K562 (cell line): ENCODE measurements at regions not wholly inside any gene's neighbourhood (a gene's known extent, or its start where the extent isn't known, plus 50 kb on each side); places are given as distances from the start of the nearest gene placed in this dataset.

ENCODE experiments used
- ATAC-seq: fragments of 200-7000 bp; cut with Tn5 transposase; 3 replicates; pipeline ENCODE4 v1.9.1; 2020; ENCODE audit warnings: moderate library complexity
- BruUV-seq: library from RNA; stranded (reverse); fragments of 400-500 nt; replicated peaks from 2 replicates; lab custom pipeline; 2021; lab: Mats Ljungman, UMichigan
- CTCF ChIA-PET: fragments of 300-600 bp; formaldehyde crosslinking; extraction: SDS; loops from one replicate; lab custom pipeline; 2021; ENCODE audit warnings: low intra/inter-chr PET ratio; lab: Yijun Ruan, JAX
- POLR2A ChIA-PET: fragments of 300-600, 350-650 bp; sonication (Branson Sonifier 250); formaldehyde crosslinking; extraction: SDS; loops from one replicate; lab custom pipeline; 2021; ENCODE audit warnings: antibody characterized with exemption, inconsistent platforms; lab: Yijun Ruan, JAX
- DNase-seq, 4 experiments: peaks; one replicate each; pipeline versions ENCODE4 v3.0.0 to v3.0.0-alpha.2; 2011 to 2018; ENCODE audit warnings: low spot score in 3 of 4, mixed read lengths in 3 of 4; ENCODE audit errors: extremely low read depth in 1 of 4
- FAIRE-seq: peaks from 2 replicates; lab custom pipeline; 2011; peaks lifted over from hg19 to GRCh38; lab: Jason Lieb, UNC
- H2AFZ ChIP-seq: 2 replicates; pipeline ENCODE4 v1.6.0; 2011; ENCODE audit warnings: low read depth, low read length, control low read depth, inconsistent platforms
- H3K27ac ChIP-seq: fragments of 200-600 bp; 3 replicates; pipeline ENCODE4 v1.8.0; 2011; ENCODE audit warnings: low read depth, mild to moderate bottlenecking, control low read depth, inconsistent platforms, low read length, moderate library complexity, mixed read lengths; ENCODE audit errors: extremely low read depth
- H3K27me3 ChIP-seq, 2 experiments: fragments of 300-600 bp in 1 of 2; 2 replicates in 1 of 2; 3 replicates in 1 of 2; pipeline versions ENCODE4 v1.6.0 to v1.8.0; 2011; ENCODE audit warnings: inconsistent platforms in 2 of 2, low read length in 2 of 2, mild to moderate bottlenecking in 1 of 2, mixed read lengths in 1 of 2, moderate library complexity in 1 of 2; ENCODE audit not compliant: control insufficient read depth in 2 of 2, insufficient read depth in 2 of 2
- H3K36me3 ChIP-seq: fragments of 300-600 bp; 3 replicates; pipeline ENCODE4 v1.8.0; 2011; ENCODE audit warnings: mild to moderate bottlenecking, low read length, inconsistent platforms; ENCODE audit not compliant: control insufficient read depth, insufficient read depth
- H3K4me1 ChIP-seq, 2 experiments: fragments of 200-600 bp in 1 of 2; replicated peaks in 1 of 2; 2 replicates in 1 of 2; 3 replicates in 1 of 2; pipeline versions ENCODE4 v1.5.1 to v1.8.0; 2011; ENCODE audit warnings: inconsistent platforms in 2 of 2, low read length in 2 of 2, mild to moderate bottlenecking in 1 of 2, mixed read lengths in 1 of 2, moderate library complexity in 1 of 2; ENCODE audit not compliant: control insufficient read depth in 2 of 2, insufficient read depth in 2 of 2
- H3K4me2 ChIP-seq: 2 replicates; pipeline ENCODE4 v1.6.1; 2011; ENCODE audit warnings: low read length, control low read depth, inconsistent platforms, mixed read lengths; ENCODE audit not compliant: insufficient read depth
- H3K4me3 ChIP-seq: fragments of 200-600 bp; sonication (generic), shearing (Covaris generic); 2 replicates; pipeline ENCODE4 v1.5.1; 2016; ENCODE audit warnings: control low read depth, inconsistent platforms
- H3K79me2 ChIP-seq: fragments of 200-600 bp; 3 replicates; pipeline ENCODE4 v1.8.0; 2011; ENCODE audit warnings: low read length, inconsistent platforms; ENCODE audit not compliant: control insufficient read depth, insufficient read depth
- H3K9ac ChIP-seq, 2 experiments: 2 replicates each; pipeline versions ENCODE4 v1.6.0 to v1.6.1; 2011; ENCODE audit warnings: low read depth in 2 of 2, low read length in 2 of 2, control low read depth in 1 of 2, inconsistent platforms in 1 of 2, mild to moderate bottlenecking in 1 of 2, mixed read lengths in 1 of 2; ENCODE audit not compliant: insufficient read depth in 1 of 2
- H3K9me1 ChIP-seq: one replicate; pipeline ENCODE4 v1.6.0; 2011; ENCODE audit warnings: inconsistent platforms, mild to moderate bottlenecking, low read length, moderate library complexity; ENCODE audit not compliant: control insufficient read depth, insufficient read depth
- H3K9me3 ChIP-seq: replicated peaks from 2 replicates; pipeline ENCODE4 v1.5.1; 2011; ENCODE audit warnings: low read depth, low read length, inconsistent platforms; ENCODE audit not compliant: control insufficient read depth, insufficient read depth
- H4K20me1 ChIP-seq: replicated peaks from 2 replicates; pipeline ENCODE4 v1.6.1; 2011; ENCODE audit warnings: low read length, inconsistent platforms, mixed read lengths; ENCODE audit not compliant: control insufficient read depth, insufficient read depth
- EGR1 ChIP-seq: fragments of 450-650 bp; conservative IDR thresholded peaks from 2 replicates; pipeline ENCODE4 v1.6.1; 2017; ENCODE audit warnings: mild to moderate bottlenecking
- HNRNPLL ChIP-seq: fragments of 200-400 bp; formaldehyde crosslinking; IDR thresholded peaks from 2 replicates; pipeline ENCODE4 v1.6.1; 2017; ENCODE audit warnings: low read length, low read depth, mild to moderate bottlenecking; ENCODE audit not compliant: poor library complexity, severe bottlenecking
- KLF16 ChIP-seq: IDR thresholded peaks from 2 replicates; pipeline ENCODE4 v1.6.1; 2016; ENCODE audit warnings: antibody characterized with exemption
- MCM2 ChIP-seq: fragments of 450-650 bp; IDR thresholded peaks from 2 replicates; pipeline ENCODE4 v1.6.1; 2017; ENCODE audit warnings: low read depth, mild to moderate bottlenecking
- NCOR1 ChIP-seq: fragments of 450-650 bp; IDR thresholded peaks from 2 replicates; pipeline ENCODE4 v1.6.1; 2016; ENCODE audit warnings: mild to moderate bottlenecking, moderate library complexity
- RFX5 ChIP-seq: IDR thresholded peaks from 2 replicates; pipeline ENCODE4 v1.6.1; 2011; ENCODE audit warnings: low read depth, mild to moderate bottlenecking, improper control_type of control experiment, low read length
- RHOXF2B ChIP-seq: fragments of 250-450 bp; sonication (Bioruptor Pico); conservative IDR thresholded peaks from 2 replicates; pipeline ENCODE4 v1.5.1; 2021
- SMAD1 ChIP-seq: fragments of 150-350 bp; IDR thresholded peaks from 2 replicates; pipeline ENCODE4 v1.6.1; 2014; ENCODE audit warnings: low read length, low read depth; ENCODE audit not compliant: partially characterized antibody
- SRSF1 ChIP-seq: fragments of 200-400 bp; formaldehyde crosslinking; IDR thresholded peaks from 2 replicates; pipeline ENCODE4 v1.6.1; 2017; ENCODE audit warnings: mild to moderate bottlenecking, low read depth, low read length, moderate library complexity
- TCFL5 ChIP-seq: fragments of 250-450 bp; sonication (Bioruptor Pico); conservative IDR thresholded peaks from 2 replicates; pipeline ENCODE4 v1.6.1; 2021; ENCODE audit warnings: mild to moderate bottlenecking, moderate library complexity, matching md5 sums
- U2AF2 ChIP-seq: fragments of 200-400 bp; formaldehyde crosslinking; optimal IDR thresholded peaks from 2 replicates; pipeline ENCODE3; 2017; ENCODE audit warnings: low read depth, mild to moderate bottlenecking, low read length
- YBX1 ChIP-seq: fragments of 450-650 bp; IDR thresholded peaks from 2 replicates; pipeline ENCODE4 v1.7.1; 2016; ENCODE audit warnings: mild to moderate bottlenecking
- ZBTB7A ChIP-seq: IDR thresholded peaks from 2 replicates; pipeline ENCODE4 v1.6.1; 2011; ENCODE audit warnings: low read depth, mild to moderate bottlenecking, low read length, moderate library complexity, borderline replicate concordance; ENCODE audit not compliant: control insufficient read depth
- ZNF124 ChIP-seq: sonication (generic); formaldehyde crosslinking; IDR thresholded peaks from 2 replicates; pipeline ENCODE4 v1.8.1; 2022; ENCODE audit warnings: missing genetic modification reagents
- ZNF282 ChIP-seq: sonication (generic); formaldehyde crosslinking; IDR thresholded peaks from 2 replicates; pipeline ENCODE4 v1.8.1; 2023; ENCODE audit warnings: missing genetic modification reagents
- ZNF561 ChIP-seq: fragments of 450-650 bp; formaldehyde crosslinking; conservative IDR thresholded peaks from 2 replicates; pipeline ENCODE4 v1.4.0; 2020; ENCODE audit warnings: mild to moderate bottlenecking, moderate library complexity
- ZNF699 ChIP-seq: fragments of 250-450 bp; sonication (Bioruptor Pico); IDR thresholded peaks from 2 replicates; pipeline ENCODE4 v1.8.0; 2021; ENCODE audit warnings: mild to moderate bottlenecking, moderate library complexity; ENCODE audit not compliant: insufficient replicate concordance
- WGBS: fragments of 100-300 bp; shearing (Covaris generic); methylation state at CpG from one replicate; pipeline ENCODE4 v1.1.6; 2016; ENCODE audit warnings: low coverage, mixed read lengths; ENCODE audit not compliant: insufficient coverage; ENCODE audit errors: missing lambda C conversion rate; 5-methylcytosine and 5-hydroxymethylcytosine counted together
- in situ Hi-C: fragments of 300-500 bp; cut with MboI; formaldehyde crosslinking; loops from 4 replicates; pipeline ENCODE4 v1.15.0; 2018; ENCODE audit warnings: inconsistent platforms, mixed read lengths
- intact Hi-C: fragments of 100-400 bp; cut with micrococcal nuclease; formaldehyde crosslinking; loops from 2 replicates; pipeline ENCODE4 v1.14.2; 2022
- TF ChIP-seq, protein P1 (sequence below), 2 experiments: fragments of 450-650 bp; conservative IDR thresholded peaks; 2 replicates each; pipeline ENCODE4 v1.6.1; 2017; ENCODE audit warnings: mild to moderate bottlenecking in 2 of 2, moderate library complexity in 2 of 2
- TF ChIP-seq, protein P2 (sequence below): fragments of 250-450 bp; sonication (Bioruptor Pico); IDR thresholded peaks from 2 replicates; pipeline ENCODE4 v1.5.0; 2021
- TF ChIP-seq, protein P3 (sequence below): fragments of 250-450 bp; sonication (Bioruptor Pico); IDR thresholded peaks from 2 replicates; pipeline ENCODE4 v1.6.1; 2021; ENCODE audit warnings: mild to moderate bottlenecking

DNA sequence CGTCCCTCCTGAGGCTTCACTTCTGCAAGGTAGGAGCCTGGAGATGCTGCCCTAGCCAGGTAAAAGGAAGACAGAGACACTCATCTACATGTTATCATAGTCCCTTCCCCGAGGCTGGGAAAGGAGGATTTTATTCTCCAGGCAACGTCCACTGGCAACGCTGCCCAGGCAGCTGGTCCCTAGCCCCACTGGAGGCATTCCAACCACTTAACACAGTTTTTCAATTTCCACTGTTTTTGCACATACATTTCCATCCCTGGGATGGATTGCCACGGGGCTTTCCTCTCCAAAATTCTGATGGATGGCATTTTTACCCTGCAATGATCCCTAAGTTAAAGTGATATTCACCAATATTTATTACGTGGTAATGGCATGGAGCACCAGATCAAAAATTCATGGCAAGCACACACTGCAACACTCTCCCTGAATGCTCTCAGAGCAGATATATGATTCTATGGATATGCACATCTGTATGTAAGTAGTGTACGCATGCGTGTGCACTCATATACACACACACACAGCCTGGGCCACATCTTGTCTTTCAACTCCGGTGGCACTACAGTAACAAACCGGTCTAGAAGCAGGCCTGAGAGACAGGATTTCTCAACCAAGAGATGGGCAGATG is 322.3 kb upstream of the TSHZ3 start:
- H3K9me3 ChIP-seq = no peaks in the 10 kb centered on the region
- no peaks in the 10 kb centered on the region for H3K4me1 ChIP-seq
- no peak for TF ChIP-seq ZNF282 (CRISPR knock-in tag)
- no peak for TF ChIP-seq U2AF2
- TF ChIP-seq HNRNPLL = no peak
- TF ChIP-seq, protein P1, sequence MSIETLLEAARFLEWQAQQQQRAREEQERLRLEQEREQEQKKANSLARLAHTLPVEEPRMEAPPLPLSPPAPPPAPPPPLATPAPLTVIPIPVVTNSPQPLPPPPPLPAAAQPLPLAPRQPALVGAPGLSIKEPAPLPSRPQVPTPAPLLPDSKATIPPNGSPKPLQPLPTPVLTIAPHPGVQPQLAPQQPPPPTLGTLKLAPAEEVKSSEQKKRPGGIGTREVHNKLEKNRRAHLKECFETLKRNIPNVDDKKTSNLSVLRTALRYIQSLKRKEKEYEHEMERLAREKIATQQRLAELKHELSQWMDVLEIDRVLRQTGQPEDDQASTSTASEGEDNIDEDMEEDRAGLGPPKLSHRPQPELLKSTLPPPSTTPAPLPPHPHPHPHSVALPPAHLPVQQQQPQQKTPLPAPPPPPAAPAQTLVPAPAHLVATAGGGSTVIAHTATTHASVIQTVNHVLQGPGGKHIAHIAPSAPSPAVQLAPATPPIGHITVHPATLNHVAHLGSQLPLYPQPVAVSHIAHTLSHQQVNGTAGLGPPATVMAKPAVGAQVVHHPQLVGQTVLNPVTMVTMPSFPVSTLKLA (conservative IDR thresholded peaks at IDR 0.05) = no peak
- no peak for TF ChIP-seq SRSF1
- no peak for TF ChIP-seq ZNF561 (CRISPR knock-in tag)
- TF ChIP-seq TCFL5 (CRISPR knock-in tag) = no peak
- TF ChIP-seq EGR1 = no peak
- no peak for TF ChIP-seq RFX5
- TF ChIP-seq, protein P2, sequence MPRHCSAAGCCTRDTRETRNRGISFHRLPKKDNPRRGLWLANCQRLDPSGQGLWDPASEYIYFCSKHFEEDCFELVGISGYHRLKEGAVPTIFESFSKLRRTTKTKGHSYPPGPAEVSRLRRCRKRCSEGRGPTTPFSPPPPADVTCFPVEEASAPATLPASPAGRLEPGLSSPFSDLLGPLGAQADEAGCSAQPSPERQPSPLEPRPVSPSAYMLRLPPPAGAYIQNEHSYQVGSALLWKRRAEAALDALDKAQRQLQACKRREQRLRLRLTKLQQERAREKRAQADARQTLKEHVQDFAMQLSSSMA (CRISPR knock-in tag) = no peak
- TF ChIP-seq ZBTB7A = no peak
- no peak for TF ChIP-seq KLF16
- no peak for TF ChIP-seq ZNF699 (CRISPR knock-in tag)
- no peak for TF ChIP-seq ZNF124
- no peak for TF ChIP-seq NCOR1
- no peak for TF ChIP-seq MCM2
- no peak for TF ChIP-seq SMAD1
- TF ChIP-seq, protein P3, sequence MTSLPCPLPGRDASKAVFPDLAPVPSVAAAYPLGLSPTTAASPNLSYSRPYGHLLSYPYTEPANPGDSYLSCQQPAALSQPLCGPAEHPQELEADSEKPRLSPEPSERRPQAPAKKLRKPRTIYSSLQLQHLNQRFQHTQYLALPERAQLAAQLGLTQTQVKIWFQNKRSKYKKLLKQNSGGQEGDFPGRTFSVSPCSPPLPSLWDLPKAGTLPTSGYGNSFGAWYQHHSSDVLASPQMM = no peak
- no peak for TF ChIP-seq RHOXF2B (CRISPR knock-in tag)
- no peak for TF ChIP-seq YBX1
- POLR2A ChIA-PET = no interaction called here
- H3K4me2 ChIP-seq = no peak overlapping the region
- in situ Hi-C loops (no loop called here), intact Hi-C loops (loop anchor here (10.0 kb wide), 1 partner anchor 553 kb away; no protein-coding TSS in a partner anchor)
- H3K9me1 ChIP-seq = no peaks in the 10 kb centered on the region
- H3K9ac ChIP-seq = no peak overlapping the region
- H4K20me1 ChIP-seq = no peaks in the 10 kb centered on the region
- no peak overlapping the region for H2AFZ ChIP-seq
- no peak for DNase-seq
- BruUV-seq = no TSS peak
- ATAC-seq = no peak
- no peak overlapping the region for H3K4me3 ChIP-seq
- no peaks in the 10 kb centered on the region for H3K36me3 ChIP-seq
- CTCF ChIA-PET = no interaction called here
- no peaks in the 10 kb centered on the region for H3K27me3 ChIP-seq
- no peaks in the 10 kb centered on the region for H3K79me2 ChIP-seq
- H3K27ac ChIP-seq = no peak overlapping the region
- 3% methylated on average over 10 of the region's 10 CpGs for WGBS
- no peak for FAIRE-seq
